DMS 273 (cell line): ENCODE measurements at regions not wholly inside any gene's neighbourhood (a gene's known extent, or its start where the extent isn't known, plus 50 kb on each side); places are given as distances from the start of the nearest gene placed in this dataset.
"Not testable (repeated sequence)": the region's sequence is repeated elsewhere in the genome, so short reads cannot be mapped to it uniquely, and the experiment has no call there.

Experiments used
- DNase-seq: peaks from one replicate; lab custom pipeline; 2025; ENCODE audit not compliant: unreplicated experiment; lab: John Stamatoyannopoulos, UW

GRCh38 chr3:177449360-177450006, 252.2 kb upstream of the TBL1XR1 start:
- DNase-seq = no peak

GRCh38 chr3:177451301-177451750, 254.0 kb upstream of the TBL1XR1 start:
- no peak for DNase-seq

- DNase-seq = peak; percentile 31
These were observed 254.9 kb upstream of the TBL1XR1 start for GRCh38 chr3:177451864-177452830.

- DNase-seq = no peak
These were observed 255.7 kb upstream of the TBL1XR1 start for GRCh38 chr3:177452831-177453450.

- DNase-seq = no peak
These were observed 256.2 kb upstream of the TBL1XR1 start for GRCh38 chr3:177453451-177453844.

- DNase-seq = not testable (repeated sequence)
These were observed 259.9 kb upstream of the TBL1XR1 start for GRCh38 chr3:177457204-177457603.

GRCh38 chr3:177459401-177459800, 262.1 kb upstream of the TBL1XR1 start:
- DNase-seq = no peak

- no peak for DNase-seq
These were observed 262.8 kb upstream of the TBL1XR1 start for GRCh38 chr3:177460047-177460446.

GRCh38 chr3:177461765-177462164, 264.5 kb upstream of the TBL1XR1 start:
- no peak for DNase-seq

GRCh38 chr3:177463341-177463740, 266.1 kb upstream of the TBL1XR1 start:
- DNase-seq = not testable (repeated sequence)

GRCh38 chr3:177463863-177464262, 266.6 kb upstream of the TBL1XR1 start:
- DNase-seq = no peak

GRCh38 chr3:177464392-177465256, 267.3 kb upstream of the TBL1XR1 start:
- no peak for DNase-seq

- no peak for DNase-seq
These were observed 268.0 kb upstream of the TBL1XR1 start for GRCh38 chr3:177465257-177465642.

- no peak for DNase-seq
These were observed 268.8 kb upstream of the TBL1XR1 start for GRCh38 chr3:177466074-177466473.

- DNase-seq = not testable (repeated sequence)
These were observed 269.3 kb upstream of the TBL1XR1 start for GRCh38 chr3:177466622-177467021.

- no peak for DNase-seq
These were observed 270.1 kb upstream of the TBL1XR1 start for GRCh38 chr3:177467247-177467985.

- DNase-seq = no peak
These were observed 271.0 kb upstream of the TBL1XR1 start for GRCh38 chr3:177468331-177468730.

GRCh38 chr3:177468816-177469215, 271.5 kb upstream of the TBL1XR1 start:
- DNase-seq = no peak

- no peak for DNase-seq
These were observed 271.9 kb upstream of the TBL1XR1 start for GRCh38 chr3:177469216-177469615.
